Cardiac muscle cell (in vitro differentiated cells and primary cell): ENCODE measurements at regions not wholly inside any gene's neighbourhood (a gene's known extent, or its start where the extent isn't known, plus 50 kb on each side); places are given as distances from the start of the nearest gene placed in this dataset.

ENCODE experiments used
- DNase-seq, 2 donors: peaks; one replicate each; pipeline versions ENCODE4 v3.0.0 to v3.0.0-alpha.2; 2010 to 2017; ENCODE audit warnings: low read depth in 1 of 2, low spot score in 1 of 2
- H3K27ac ChIP-seq: fragments of 200-600 bp; sonication (generic); 2 replicates; pipeline ENCODE4 v1.5.1; 2016
- H3K27me3 ChIP-seq: fragments of 200-600 bp; sonication (generic); 2 replicates; pipeline ENCODE4 v1.6.0; 2016; ENCODE audit warnings: control low read depth
- H3K36me3 ChIP-seq: fragments of 200-600 bp; sonication (generic); 2 replicates; pipeline ENCODE4 v1.5.1; 2016; ENCODE audit warnings: control low read depth
- H3K4me1 ChIP-seq: fragments of 200-600 bp; sonication (generic); 2 replicates; pipeline ENCODE4 v1.8.1; 2017; ENCODE audit warnings: low read depth, mild to moderate bottlenecking, mixed run types
- H3K4me3 ChIP-seq: fragments of 200-600 bp; sonication (generic); 2 replicates; pipeline ENCODE4 v1.5.1; 2016; ENCODE audit warnings: mild to moderate bottlenecking
- H3K9me3 ChIP-seq: fragments of 200-600 bp; sonication (generic); 2 replicates; pipeline ENCODE4 v1.5.1; 2017; ENCODE audit warnings: low read depth, mild to moderate bottlenecking, control low read depth
- CTCF ChIP-seq: IDR thresholded peaks from 2 replicates; pipeline ENCODE4 v1.5.1; 2012; ENCODE audit warnings: low read depth, mild to moderate bottlenecking, low read length

GRCh38 chr13:39232401-39232980 is 194.2 kb downstream of the NHLRC3 start:
- Histone ChIP-seq H3K27ac (no peak overlapping the region), H3K27me3 (no peaks in the 10 kb centered on the region), H3K9me3 (no peaks in the 10 kb centered on the region), H3K36me3 (no peaks in the 10 kb centered on the region), H3K4me3 (no peak overlapping the region), H3K4me1 (no peaks in the 10 kb centered on the region)
- TF ChIP-seq CTCF: no peak
- DNase-seq: no peak

GRCh38 chr13:39232999-39233398 is 194.7 kb downstream of the NHLRC3 start:
- Histone ChIP-seq H3K4me3 (no peak overlapping the region), H3K4me1 (no peaks in the 10 kb centered on the region), H3K27me3 (no peaks in the 10 kb centered on the region), H3K27ac (no peak overlapping the region), H3K36me3 (no peaks in the 10 kb centered on the region), H3K9me3 (no peaks in the 10 kb centered on the region)
- DNase-seq: no peak
- TF ChIP-seq CTCF: no peak

- TF ChIP-seq CTCF: no peak
Measured at GRCh38 chr13:39233519-39233918, 195.3 kb downstream of the NHLRC3 start.

GRCh38 chr13:39244561-39245230 is 206.4 kb downstream of the NHLRC3 start:
- DNase-seq: no peak
- no peaks in the 10 kb centered on the region for H3K27me3 ChIP-seq
- peaks cover 5% of the 10 kb centered on the region for H3K4me1 ChIP-seq
- no peaks in the 10 kb centered on the region for H3K36me3 ChIP-seq
- no peak overlapping the region for H3K27ac ChIP-seq
- no peak for TF ChIP-seq CTCF
- no peak overlapping the region for H3K4me3 ChIP-seq
- no peaks in the 10 kb centered on the region for H3K9me3 ChIP-seq

More at GRCh38 chr13:39233519-39233918, 195.3 kb downstream of the NHLRC3 start:
- H3K4me3 ChIP-seq: no peak overlapping the region
- peak in 1 of 2 donors; percentile 14 for DNase-seq
- H3K9me3 ChIP-seq: no peaks in the 10 kb centered on the region
- H3K27me3 ChIP-seq: no peaks in the 10 kb centered on the region
- no peak overlapping the region for H3K27ac ChIP-seq
- no peaks in the 10 kb centered on the region for H3K36me3 ChIP-seq
- H3K4me1 ChIP-seq: no peaks in the 10 kb centered on the region

GRCh38 chr13:39245688-39246087 is 207.4 kb downstream of the NHLRC3 start:
- Histone ChIP-seq H3K4me1 (peaks cover 12% of the 10 kb centered on the region), H3K9me3 (no peaks in the 10 kb centered on the region), H3K36me3 (no peaks in the 10 kb centered on the region), H3K27me3 (no peaks in the 10 kb centered on the region), H3K4me3 (no peak overlapping the region), H3K27ac (no peak overlapping the region)
- TF ChIP-seq CTCF: no peak
- DNase-seq: no peak
